ENCODE measurements at regions not wholly inside any gene's neighbourhood (a gene's known extent, or its start where the extent isn't known, plus 50 kb on each side); places are given as distances from the start of the nearest gene placed in this dataset.

- TF ChIP-seq CTCF (IDR thresholded peaks at IDR 0.05), result no peak
- no peak for TF ChIP-seq POLR2A (IDR thresholded peaks at IDR 0.05)
These were observed 68.9 kb upstream of the SH3PXD2B start for GRCh38 chr5:172523146-172523745.

All from right lobe of liver (tissue), 4 donors.